HCT116 (cell line): ENCODE measurements at regions not wholly inside any gene's neighbourhood (a gene's known extent, or its start where the extent isn't known, plus 50 kb on each side); places are given as distances from the start of the nearest gene placed in this dataset.
"Not testable (repeated sequence)": the region's sequence is repeated elsewhere in the genome, so short reads cannot be mapped to it uniquely, and the experiment has no call there.

Source experiments
- ATAC-seq: fragments of 200-7000 bp; cut with Tn5 transposase; 2 replicates; pipeline ENCODE4 v1.9.1; 2020; ENCODE audit warnings: mild to moderate bottlenecking, moderate library complexity
- BruUV-seq: library from RNA; stranded (reverse); fragments of 400-500 nt; replicated peaks from 2 replicates; lab custom pipeline; 2021; lab: Mats Ljungman, UMichigan
- CTCF ChIA-PET: fragments of 300-600 bp; sonication (Branson Sonifier 250); formaldehyde crosslinking; loops from one replicate; lab custom pipeline; 2021; ENCODE audit warnings: antibody characterized with exemption; lab: Charles Lee
- POLR2A ChIA-PET: fragments of 300-600, 350-600 bp; sonication (Branson Sonifier 250); formaldehyde crosslinking; loops from one replicate; lab custom pipeline; 2021; ENCODE audit warnings: antibody characterized with exemption; lab: Charles Lee
- RAD21 ChIA-PET, 2 experiments: fragments of 300-600 bp; sonication (Branson Sonifier 250); formaldehyde crosslinking; loops; one replicate each; lab custom pipeline; 2023; ENCODE audit warnings: low total read pairs in 2 of 2; ENCODE audit not compliant: uncharacterized antibody in 2 of 2, unreplicated experiment in 2 of 2, low non-redundant PET in 1 of 2; lab: Charles Lee
- DNase-seq: peaks from one replicate; pipeline ENCODE4 v3.0.0-alpha.2; 2010; ENCODE audit warnings: low read depth, low spot score
- H2AFZ ChIP-seq: fragments of 200-600 bp; shearing (Covaris generic), sonication (generic); 2 replicates; pipeline ENCODE4 v1.6.1; 2017; ENCODE audit warnings: low read depth, mixed run types, mixed read lengths, antibody characterized with exemption, low read length; ENCODE audit not compliant: poor library complexity, severe bottlenecking
- H3K27ac ChIP-seq: 2 replicates; pipeline ENCODE4 v1.5.1; 2012; ENCODE audit warnings: low read depth, low read length
- H3K27me3 ChIP-seq: fragments of 200-600 bp; sonication (generic); 2 replicates; pipeline ENCODE4 v1.6.1; 2016; ENCODE audit warnings: mixed run types, low read length, mixed read lengths; ENCODE audit not compliant: insufficient read depth
- H3K36me3 ChIP-seq, 2 experiments: fragments of 200-500 bp in 1 of 2; fragments of 200-600 bp in 1 of 2; sonication (Bioruptor generic) in 1 of 2; sonication (generic) in 1 of 2; 2 replicates each; pipeline versions ENCODE4 v1.5.1 to v1.6.1; 2014 to 2016; ENCODE audit warnings: low read length in 2 of 2, inconsistent platforms in 1 of 2, mixed read lengths in 1 of 2, mixed run types in 1 of 2; ENCODE audit not compliant: insufficient read depth in 2 of 2, control insufficient read depth in 1 of 2
- H3K4me1 ChIP-seq, 2 experiments: fragments of 200-600 bp in 1 of 2; sonication (generic) in 1 of 2; 2 replicates each; pipeline versions ENCODE4 v1.5.1 to v1.6.1; 2012 to 2017; ENCODE audit warnings: low read length in 2 of 2, inconsistent platforms in 1 of 2, mild to moderate bottlenecking in 1 of 2, mixed read lengths in 1 of 2, mixed run types in 1 of 2, moderate library complexity in 1 of 2; ENCODE audit not compliant: insufficient read depth in 2 of 2, control insufficient read depth in 1 of 2
- H3K4me2 ChIP-seq: fragments of 200-600 bp; sonication (generic); 2 replicates; pipeline ENCODE4 v1.6.1; 2017; ENCODE audit warnings: mixed run types, low read length, mixed read lengths
- H3K4me3 ChIP-seq, 2 experiments: fragments of 200-600 bp in 1 of 2; sonication (generic) in 1 of 2; replicated peaks in 1 of 2; 2 replicates each; pipeline ENCODE4 v1.5.1; 2011 to 2016; ENCODE audit warnings: low read length in 2 of 2, control low read depth in 1 of 2, low read depth in 1 of 2, mild to moderate bottlenecking in 1 of 2, mixed read lengths in 1 of 2, mixed run types in 1 of 2
- H3K79me2 ChIP-seq: fragments of 200-600 bp; sonication (generic); 2 replicates; pipeline ENCODE4 v1.6.1; 2017; ENCODE audit warnings: mild to moderate bottlenecking, mixed run types, low read length, moderate library complexity, mixed read lengths; ENCODE audit not compliant: insufficient read depth
- H3K9ac ChIP-seq: fragments of 200-600 bp; sonication (generic); 2 replicates; pipeline ENCODE4 v1.6.1; 2016; ENCODE audit warnings: low read length, mixed read lengths
- H3K9me2 ChIP-seq: fragments of 200-600 bp; sonication (generic), shearing (Covaris generic); 2 replicates; pipeline ENCODE4 v1.6.1; 2017; ENCODE audit warnings: mixed run types, mild to moderate bottlenecking, moderate library complexity; ENCODE audit not compliant: insufficient read depth
- H3K9me3 ChIP-seq, 2 experiments: fragments of 200-500 bp in 1 of 2; fragments of 200-600 bp in 1 of 2; sonication (Bioruptor generic) in 1 of 2; sonication (generic) in 1 of 2; 2 replicates each; pipeline ENCODE4 v1.6.1; 2014 to 2017; ENCODE audit warnings: low read length in 2 of 2, mixed read lengths in 2 of 2, inconsistent platforms in 1 of 2, low read depth in 1 of 2, mild to moderate bottlenecking in 1 of 2, mixed run types in 1 of 2, moderate library complexity in 1 of 2; ENCODE audit not compliant: control insufficient read depth in 1 of 2, insufficient read depth in 1 of 2
- H4K20me1 ChIP-seq: fragments of 200-600 bp; sonication (generic), shearing (Covaris generic); 2 replicates; pipeline ENCODE4 v1.6.1; 2017; ENCODE audit warnings: mixed run types, mild to moderate bottlenecking, moderate library complexity; ENCODE audit not compliant: insufficient read depth
- ATF3 ChIP-seq: IDR thresholded peaks from 2 replicates; pipeline ENCODE4 v1.6.1; 2012
- CBX3 ChIP-seq: IDR thresholded peaks from 2 replicates; pipeline ENCODE4 v1.6.1; 2012; ENCODE audit warnings: low read depth
- CTCF ChIP-seq, 3 experiments: fragments of 200-600 bp in 1 of 3; sonication (generic) in 1 of 3; IDR thresholded peaks in 2 of 3; conservative IDR thresholded peaks in 1 of 3; 2 replicates each; pipeline ENCODE4 v1.5.1; 2012 to 2017; ENCODE audit warnings: low read depth in 2 of 3, low read length in 2 of 3, antibody characterized with exemption in 1 of 3, borderline replicate concordance in 1 of 3, control low read depth in 1 of 3, mild to moderate bottlenecking in 1 of 3, mixed read lengths in 1 of 3, mixed run types in 1 of 3, moderate library complexity in 1 of 3; ENCODE audit not compliant: insufficient read depth in 1 of 3
- ELF1 ChIP-seq: IDR thresholded peaks from 2 replicates; pipeline ENCODE4 v1.6.1; 2012; ENCODE audit warnings: low read depth, borderline replicate concordance
- EZH2 ChIP-seq: fragments of 200-600 bp; sonication (generic); IDR thresholded peaks from 2 replicates; pipeline ENCODE4 v1.6.1; 2017; ENCODE audit warnings: antibody characterized with exemption, mixed run types
- JUND ChIP-seq: IDR thresholded peaks from 2 replicates; pipeline ENCODE4 v1.6.1; 2012
- POLR2A ChIP-seq: IDR thresholded peaks from 2 replicates; pipeline ENCODE4 v1.7.0; 2011; ENCODE audit warnings: borderline replicate concordance; ENCODE audit not compliant: insufficient read depth, insufficient read length; ENCODE audit errors: extremely low read depth
- RAD21 ChIP-seq: IDR thresholded peaks from 2 replicates; pipeline ENCODE4 v1.6.1; 2012; ENCODE audit warnings: low read depth, mild to moderate bottlenecking
- SRF ChIP-seq: IDR thresholded peaks from 2 replicates; pipeline ENCODE4 v1.6.1; 2012; ENCODE audit warnings: low read depth
- YY1 ChIP-seq: IDR thresholded peaks from 2 replicates; pipeline ENCODE4 v1.6.1; 2011; ENCODE audit warnings: low read length, low read depth, moderate library complexity, mild to moderate bottlenecking; ENCODE audit not compliant: insufficient replicate concordance; ENCODE audit errors: extremely low read depth
- ZBTB33 ChIP-seq: IDR thresholded peaks from 2 replicates; pipeline ENCODE4 v1.6.1; 2011; ENCODE audit warnings: mild to moderate bottlenecking, low read length, moderate library complexity; ENCODE audit not compliant: insufficient replicate concordance; ENCODE audit errors: extremely low read depth
- ZFX ChIP-seq: fragments of 450-650 bp; IDR thresholded peaks from 2 replicates; pipeline ENCODE4 v1.6.1; 2017
- ZNF274 ChIP-seq: fragments of 200-500 bp; sonication (Bioruptor generic); IDR thresholded peaks from 2 replicates; pipeline ENCODE4 v1.6.1; 2014; ENCODE audit warnings: mild to moderate bottlenecking, low read depth, low read length, inconsistent platforms
- intact Hi-C: fragments of 100-400 bp; cut with micrococcal nuclease; formaldehyde crosslinking; loops from 2 replicates; pipeline ENCODE4 v1.10.0; 2022

GRCh38 chr5:118290204-118290603, 698.1 kb downstream of the DTWD2 start:
- H3K4me3 ChIP-seq = no peak overlapping the region
- no peak for TF ChIP-seq RAD21
- TF ChIP-seq POLR2A = no peak
- no peak for TF ChIP-seq YY1
- TF ChIP-seq JUND = no peak
- no peak for TF ChIP-seq EZH2
- no peak for TF ChIP-seq CTCF (IDR thresholded peaks at IDR 0.05 in 2 of 3, conservative IDR thresholded peaks at IDR 0.05 in 1 of 3; ENCODE audit: borderline replicate concordance in 1 of 3, insufficient read depth in 1 of 3, low read depth in 2 of 3, low read length in 2 of 3)
- TF ChIP-seq ZFX = no peak
- TF ChIP-seq ZNF274 = no peak
- no peak for TF ChIP-seq ELF1
- TF ChIP-seq CBX3 = no peak
- no peak for TF ChIP-seq ATF3
- TF ChIP-seq SRF = no peak
- TF ChIP-seq ZBTB33 = no peak
- ATAC-seq = no peak
- ChIA-PET CTCF (no interaction called here), POLR2A (no interaction called here), RAD21 (no interaction called here)
- H3K4me2 ChIP-seq = no peak overlapping the region
- intact Hi-C loops = no loop called here
- no peak overlapping the region for H2AFZ ChIP-seq
- H3K79me2 ChIP-seq = no peaks in the 10 kb centered on the region
- BruUV-seq = no TSS peak
- H3K9ac ChIP-seq = no peak overlapping the region
- H3K9me2 ChIP-seq = no peaks in the 10 kb centered on the region
- no peaks in the 10 kb centered on the region for H4K20me1 ChIP-seq
- no peaks in the 10 kb centered on the region for H3K4me1 ChIP-seq
- no peaks in the 10 kb centered on the region for H3K36me3 ChIP-seq
- no peaks in the 10 kb centered on the region for H3K27me3 ChIP-seq
- DNase-seq = no peak
- no peak overlapping the region for H3K27ac ChIP-seq
- no peaks in the 10 kb centered on the region for H3K9me3 ChIP-seq

- CTCF ChIA-PET, H2AFZ ChIP-seq, intact Hi-C loops: not testable (repeated sequence)
Observed at GRCh38 chr5:118284230-118284629, 704.1 kb downstream of the DTWD2 start.

More at GRCh38 chr5:118284230-118284629, 704.1 kb downstream of the DTWD2 start:
- BruUV-seq, H3K4me3 ChIP-seq, H3K79me2 ChIP-seq, H3K9me2 ChIP-seq, H3K27me3 ChIP-seq, H3K4me1 ChIP-seq, H3K9ac ChIP-seq, H3K27ac ChIP-seq, ATAC-seq, POLR2A ChIA-PET, H3K9me3 ChIP-seq, H3K4me2 ChIP-seq, RAD21 ChIA-PET, DNase-seq, H4K20me1 ChIP-seq, H3K36me3 ChIP-seq: not testable (repeated sequence)
